LNCaP clone FGC (cell line): ENCODE measurements at regions not wholly inside any gene's neighbourhood (a gene's known extent, or its start where the extent isn't known, plus 50 kb on each side); places are given as distances from the start of the nearest gene placed in this dataset.

Experiments
- DNase-seq: peaks from one replicate; pipeline ENCODE4 v3.0.0-alpha.2; 2011; ENCODE audit warnings: low read depth
- H3K4me3 ChIP-seq: 2 replicates; pipeline ENCODE4 v1.5.1; 2011; ENCODE audit warnings: mild to moderate bottlenecking, low read depth, low read length, control low read depth
- CTCF ChIP-seq: IDR thresholded peaks from 2 replicates; pipeline ENCODE4 v1.5.1; 2012; ENCODE audit warnings: mild to moderate bottlenecking; ENCODE audit not compliant: control insufficient read depth, insufficient read depth; ENCODE audit errors: extremely low read depth

- no peak for TF ChIP-seq CTCF
- H3K4me3 ChIP-seq: no peak overlapping the region
- no peak for DNase-seq
Observed at GRCh38 chr10:33501161-33501560, 166.7 kb upstream of the NRP1 start.

DNA sequence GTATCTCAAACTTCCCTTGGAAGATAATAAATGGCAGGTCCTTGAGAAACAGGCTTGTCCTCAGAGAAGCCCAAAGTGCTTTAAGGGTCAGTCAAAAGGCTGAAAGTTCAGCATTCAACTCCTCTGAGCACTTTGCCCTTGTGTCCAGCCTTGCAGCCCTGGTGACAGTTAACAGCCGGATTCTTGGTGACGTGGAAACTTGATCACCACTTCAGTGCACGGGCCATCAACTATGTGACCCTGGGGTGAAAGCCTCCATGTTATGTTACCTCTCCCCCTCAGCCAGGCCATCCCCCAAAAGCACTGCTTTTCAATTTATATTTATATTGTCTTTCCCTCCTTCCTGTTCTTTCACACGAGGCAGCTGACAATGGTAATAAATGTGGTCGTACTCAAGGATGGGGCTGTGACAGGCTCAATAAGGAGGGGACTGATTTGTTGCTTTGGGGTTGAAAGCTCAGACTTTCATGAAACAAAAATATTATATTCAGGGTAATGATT lies 164.0 kb upstream of the NRP1 start:
- no peak overlapping the region for H3K4me3 ChIP-seq
- no peak for TF ChIP-seq CTCF
- DNase-seq: no peak

DNA sequence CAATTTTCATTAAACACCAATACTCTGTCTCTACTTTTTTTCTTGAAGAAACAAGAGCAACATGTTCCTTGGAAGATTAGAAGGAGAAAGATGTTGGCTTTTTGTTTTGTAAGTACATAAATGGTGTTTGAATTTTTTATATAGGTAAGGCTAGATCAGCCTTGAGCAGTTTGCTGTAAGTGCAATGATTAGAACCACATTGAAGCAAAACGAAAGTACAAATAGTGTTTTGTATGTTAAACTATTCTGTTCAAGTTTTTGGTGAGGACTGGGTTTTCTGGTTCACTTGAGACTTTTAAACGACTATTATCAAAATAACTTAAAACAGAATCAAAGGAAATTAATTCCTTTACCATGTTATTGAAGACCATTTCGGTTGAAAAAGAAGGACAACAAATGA lies 162.9 kb upstream of the NRP1 start:
- no peak overlapping the region for H3K4me3 ChIP-seq
- TF ChIP-seq CTCF: no peak

DNA sequence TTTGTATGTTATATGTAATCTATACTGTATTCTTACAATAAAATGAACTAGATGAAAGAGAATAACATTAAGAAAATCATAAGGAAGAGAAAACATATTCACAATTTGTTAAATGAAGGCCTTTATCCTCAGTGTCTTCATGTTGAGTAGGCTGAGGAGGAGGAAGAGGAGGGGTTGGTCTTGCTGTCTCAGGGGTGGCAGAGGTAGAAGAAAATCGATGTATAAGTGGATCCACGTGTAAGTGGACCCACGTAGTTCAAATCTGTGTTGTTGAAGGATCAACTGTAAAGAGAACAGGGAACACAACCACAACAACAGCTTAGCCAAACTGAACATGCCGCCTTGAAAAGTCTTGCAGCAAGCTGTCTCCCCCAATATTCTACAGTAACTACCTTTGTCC lies 161.6 kb upstream of the NRP1 start:
- no peak for TF ChIP-seq CTCF
- DNase-seq: no peak
- H3K4me3 ChIP-seq: no peak overlapping the region

More for the DNA sequence above, 162.9 kb upstream of the NRP1 start:
- DNase-seq: no peak

- H3K4me3 ChIP-seq: no peak overlapping the region
- TF ChIP-seq CTCF: no peak
- no peak for DNase-seq
Observed at GRCh38 chr10:33494694-33495265, 160.3 kb upstream of the NRP1 start.

DNA sequence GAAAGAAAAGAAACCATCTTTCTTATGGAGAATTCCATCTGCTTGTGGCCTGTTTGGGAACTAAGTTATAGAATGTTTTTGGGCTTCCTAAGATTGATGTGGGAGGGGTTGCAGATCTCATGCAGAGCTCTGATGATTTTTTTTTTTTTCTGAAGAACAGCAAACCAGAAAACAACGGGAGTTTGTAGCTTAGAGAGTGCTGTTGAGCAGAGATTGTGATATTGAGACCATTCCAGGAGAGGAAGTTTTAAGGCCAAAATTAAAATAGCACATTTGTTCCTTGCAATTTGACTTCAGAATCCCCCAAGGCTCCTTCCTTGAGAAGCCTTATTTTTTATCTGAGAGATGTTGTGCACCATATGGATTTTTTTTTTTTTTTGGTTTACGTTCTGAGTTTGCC lies 159.5 kb upstream of the NRP1 start:
- no peak for DNase-seq
- no peak overlapping the region for H3K4me3 ChIP-seq
- TF ChIP-seq CTCF: no peak

- no peak for TF ChIP-seq CTCF
- no peak for DNase-seq
- H3K4me3 ChIP-seq: no peak overlapping the region
Observed at GRCh38 chr10:33493497-33493896, 159.0 kb upstream of the NRP1 start.
